T47D (cell line): ENCODE measurements at regions not wholly inside any gene's neighbourhood (a gene's known extent, or its start where the extent isn't known, plus 50 kb on each side); places are given as distances from the start of the nearest gene placed in this dataset.
"Not testable (repeated sequence)": the region's sequence is repeated elsewhere in the genome, so short reads cannot be mapped to it uniquely, and the experiment has no call there.

Experiments
- DNase-seq, 2 experiments: peaks; one replicate each; pipeline versions ENCODE4 v3.0.0 to v3.0.0-alpha.2; 2011 to 2012; ENCODE audit warnings: low read depth in 1 of 2, low spot score in 1 of 2
- JUND ChIP-seq: IDR thresholded peaks from 2 replicates; pipeline ENCODE4 v1.6.1; 2012; ENCODE audit warnings: low read depth
- in situ Hi-C: cut with HindIII; loops from 2 replicates; pipeline ENCODE4 v1.10.0; 2016; ENCODE audit warnings: low sequenced_read_pairs, low pct_unique_long_range_greater_than_20kb

- no peak for DNase-seq
- in situ Hi-C loops: no loop called here
- no peak for TF ChIP-seq JUND
These were observed 817.1 kb upstream of the CDH9 start for GRCh38 chr5:27855491-27855890.

- in situ Hi-C loops: no loop called here
- TF ChIP-seq JUND: no peak
- DNase-seq: no peak
These were observed 816.0 kb upstream of the CDH9 start for GRCh38 chr5:27854243-27854852.

- in situ Hi-C loops: no loop called here
- no peak for TF ChIP-seq JUND
- DNase-seq: no peak
These were observed 806.9 kb upstream of the CDH9 start for GRCh38 chr5:27845248-27845647.

- in situ Hi-C loops, DNase-seq: not testable (repeated sequence)
These were observed 798.3 kb upstream of the CDH9 start for GRCh38 chr5:27836704-27837103.

- no peak for DNase-seq
- in situ Hi-C loops: no loop called here
These were observed 794.5 kb upstream of the CDH9 start for GRCh38 chr5:27832886-27833285.

GRCh38 chr5:27830546-27830945 lies 792.2 kb upstream of the CDH9 start:
- in situ Hi-C loops: no loop called here
- no peak for DNase-seq
- no peak for TF ChIP-seq JUND

More at GRCh38 chr5:27832886-27833285, 794.5 kb upstream of the CDH9 start:
- no peak for TF ChIP-seq JUND

- DNase-seq: no peak
- in situ Hi-C loops: no loop called here
- TF ChIP-seq JUND: no peak
These were observed 783.3 kb upstream of the CDH9 start for GRCh38 chr5:27821681-27822080.

- in situ Hi-C loops: no loop called here
These were observed 780.5 kb upstream of the CDH9 start for GRCh38 chr5:27818888-27819287.

GRCh38 chr5:27814983-27815382 lies 776.6 kb upstream of the CDH9 start:
- in situ Hi-C loops: no loop called here
- no peak for TF ChIP-seq JUND
- DNase-seq: no peak

More at GRCh38 chr5:27818888-27819287, 780.5 kb upstream of the CDH9 start:
- DNase-seq: no peak
- TF ChIP-seq JUND: no peak

GRCh38 chr5:27814286-27814685 lies 775.9 kb upstream of the CDH9 start:
- in situ Hi-C loops: no loop called here
- DNase-seq: no peak
- no peak for TF ChIP-seq JUND

- TF ChIP-seq JUND: no peak
- in situ Hi-C loops: no loop called here
- DNase-seq: no peak
These were observed 772.1 kb upstream of the CDH9 start for GRCh38 chr5:27810458-27810857.

GRCh38 chr5:27797220-27797619 lies 758.8 kb upstream of the CDH9 start:
- in situ Hi-C loops: no loop called here
- DNase-seq: no peak
- TF ChIP-seq JUND: no peak

- no peak for TF ChIP-seq JUND
- no peak for DNase-seq
- in situ Hi-C loops: no loop called here
These were observed 749.8 kb upstream of the CDH9 start for GRCh38 chr5:27788184-27788583.

- TF ChIP-seq JUND: no peak
- in situ Hi-C loops: no loop called here
- DNase-seq: no peak
These were observed 745.9 kb upstream of the CDH9 start for GRCh38 chr5:27784317-27784716.
